Panc1 (cell line): ENCODE measurements at regions not wholly inside any gene's neighbourhood (a gene's known extent, or its start where the extent isn't known, plus 50 kb on each side); places are given as distances from the start of the nearest gene placed in this dataset.

ENCODE experiments used
- POLR2AphosphoS5 ChIP-seq: IDR thresholded peaks from 2 replicates; pipeline ENCODE4 v1.6.1; 2012; ENCODE audit warnings: mild to moderate bottlenecking, low read depth, low read length, moderate library complexity
- TF ChIP-seq, protein P1 (sequence below), 2 experiments: IDR thresholded peaks; 2 replicates each; pipeline ENCODE4 v1.6.1; 2011 to 2012; ENCODE audit warnings: low read depth in 2 of 2, control low read depth in 1 of 2, low read length in 1 of 2, mild to moderate bottlenecking in 1 of 2, moderate library complexity in 1 of 2; ENCODE audit not compliant: insufficient read depth in 1 of 2

DNA sequence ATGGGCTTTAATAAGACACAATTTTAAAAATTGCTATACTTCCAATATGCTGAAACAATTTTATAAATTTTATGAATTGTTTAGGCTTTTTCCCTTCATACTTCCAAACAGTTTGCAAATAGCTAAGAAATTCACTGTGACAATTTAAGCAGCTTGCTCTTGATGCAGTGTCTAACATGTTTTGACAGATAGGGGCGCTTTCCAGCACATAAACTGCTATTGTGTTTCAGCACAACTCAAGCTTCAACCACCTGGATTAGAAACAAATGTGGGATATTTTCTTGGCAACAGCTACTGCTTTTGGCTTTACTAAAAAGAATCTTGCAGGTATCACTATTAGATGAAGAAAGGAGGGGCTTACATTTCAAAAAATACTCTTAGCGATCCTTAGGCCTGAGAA, 565.8 kb upstream of the DPPA4 start:
- TF ChIP-seq POLR2AphosphoS5: no peak
- TF ChIP-seq, protein P1, sequence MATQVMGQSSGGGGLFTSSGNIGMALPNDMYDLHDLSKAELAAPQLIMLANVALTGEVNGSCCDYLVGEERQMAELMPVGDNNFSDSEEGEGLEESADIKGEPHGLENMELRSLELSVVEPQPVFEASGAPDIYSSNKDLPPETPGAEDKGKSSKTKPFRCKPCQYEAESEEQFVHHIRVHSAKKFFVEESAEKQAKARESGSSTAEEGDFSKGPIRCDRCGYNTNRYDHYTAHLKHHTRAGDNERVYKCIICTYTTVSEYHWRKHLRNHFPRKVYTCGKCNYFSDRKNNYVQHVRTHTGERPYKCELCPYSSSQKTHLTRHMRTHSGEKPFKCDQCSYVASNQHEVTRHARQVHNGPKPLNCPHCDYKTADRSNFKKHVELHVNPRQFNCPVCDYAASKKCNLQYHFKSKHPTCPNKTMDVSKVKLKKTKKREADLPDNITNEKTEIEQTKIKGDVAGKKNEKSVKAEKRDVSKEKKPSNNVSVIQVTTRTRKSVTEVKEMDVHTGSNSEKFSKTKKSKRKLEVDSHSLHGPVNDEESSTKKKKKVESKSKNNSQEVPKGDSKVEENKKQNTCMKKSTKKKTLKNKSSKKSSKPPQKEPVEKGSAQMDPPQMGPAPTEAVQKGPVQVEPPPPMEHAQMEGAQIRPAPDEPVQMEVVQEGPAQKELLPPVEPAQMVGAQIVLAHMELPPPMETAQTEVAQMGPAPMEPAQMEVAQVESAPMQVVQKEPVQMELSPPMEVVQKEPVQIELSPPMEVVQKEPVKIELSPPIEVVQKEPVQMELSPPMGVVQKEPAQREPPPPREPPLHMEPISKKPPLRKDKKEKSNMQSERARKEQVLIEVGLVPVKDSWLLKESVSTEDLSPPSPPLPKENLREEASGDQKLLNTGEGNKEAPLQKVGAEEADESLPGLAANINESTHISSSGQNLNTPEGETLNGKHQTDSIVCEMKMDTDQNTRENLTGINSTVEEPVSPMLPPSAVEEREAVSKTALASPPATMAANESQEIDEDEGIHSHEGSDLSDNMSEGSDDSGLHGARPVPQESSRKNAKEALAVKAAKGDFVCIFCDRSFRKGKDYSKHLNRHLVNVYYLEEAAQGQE (IDR thresholded peaks at IDR 0.05; ENCODE audit: insufficient read depth in 1 of 2, low read depth in 2 of 2, low read length in 1 of 2): no peak
